GM21367 (cell line): ENCODE measurements at regions not wholly inside any gene's neighbourhood (a gene's known extent, or its start where the extent isn't known, plus 50 kb on each side); places are given as distances from the start of the nearest gene placed in this dataset.

Experiments
- ATAC-seq: cut with Tn5 transposase; IDR thresholded peaks from one replicate; pipeline ENCODE4 v1.9.1; 2021; ENCODE audit not compliant: unreplicated experiment

DNA sequence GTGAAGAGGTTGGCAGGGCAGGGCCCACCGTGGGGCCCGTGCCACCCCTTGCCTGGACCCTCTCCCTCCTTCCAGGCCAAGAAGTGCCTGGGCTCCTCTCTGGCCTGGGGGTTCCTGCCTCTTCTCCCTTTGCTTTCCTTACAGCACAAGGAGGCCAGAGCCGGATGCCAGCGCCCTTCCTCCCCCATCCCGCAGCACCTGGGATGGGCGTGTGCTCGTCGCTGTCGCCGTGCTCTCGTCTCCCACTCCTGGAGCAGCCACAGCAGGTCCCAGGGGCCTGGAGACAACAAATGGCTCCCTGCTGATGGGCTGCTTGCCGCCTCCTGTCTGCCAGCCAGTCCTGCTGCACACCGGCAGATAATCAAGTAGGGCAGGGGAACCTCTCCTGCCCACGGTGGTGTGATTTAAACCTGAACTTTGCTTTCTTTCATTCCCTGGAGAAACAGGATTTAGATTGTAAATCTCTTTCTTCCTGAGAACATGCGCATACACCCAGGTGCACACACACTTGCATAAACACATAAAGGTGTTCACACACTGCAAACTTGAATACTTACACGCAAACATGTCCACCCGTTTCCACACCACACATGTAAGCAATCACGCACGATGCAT is 50.8 kb upstream of the POU3F1 start:
- ATAC-seq: no peak
